Breast epithelium (tissue), 4 donors: ENCODE measurements at regions not wholly inside any gene's neighbourhood (a gene's known extent, or its start where the extent isn't known, plus 50 kb on each side); places are given as distances from the start of the nearest gene placed in this dataset.

ENCODE experiments used
- DNase-seq, 2 donors: peaks; one replicate each; pipeline ENCODE4 v3.0.0-alpha.2; 2019; ENCODE audit warnings: low spot score in 2 of 2
- H3K27ac ChIP-seq, 2 donors: fragments of 200-600 bp; sonication (generic) in 1 of 2; one replicate each; pipeline ENCODE4 v1.5.1; 2016 to 2019; ENCODE audit warnings: mild to moderate bottlenecking in 1 of 2
- H3K27me3 ChIP-seq, 2 donors: fragments of 200-600 bp; sonication (generic) in 1 of 2; one replicate each; pipeline versions ENCODE4 v1.5.1 to v1.6.0; 2017 to 2019; ENCODE audit warnings: control low read depth in 1 of 2, mild to moderate bottlenecking in 1 of 2
- H3K36me3 ChIP-seq: fragments of 200-600 bp; one replicate; pipeline ENCODE4 v1.5.1; 2019
- H3K4me1 ChIP-seq, 2 donors: fragments of 200-600 bp; sonication (generic); one replicate each; pipeline ENCODE4 v1.5.1; 2016 to 2019; ENCODE audit warnings: control low read depth in 1 of 2
- H3K4me3 ChIP-seq, 3 donors: fragments of 200-600 bp; sonication (generic); 1 replicate in 2 of 3; 2 replicates in 1 of 3; pipeline ENCODE4 v1.5.1; 2016 to 2019; ENCODE audit warnings: mild to moderate bottlenecking in 3 of 3, moderate library complexity in 2 of 3
- H3K9me3 ChIP-seq, 2 donors: fragments of 200-600 bp; sonication (generic) in 1 of 2; one replicate each; pipeline ENCODE4 v1.5.1; 2016 to 2019; ENCODE audit warnings: control low read depth in 1 of 2
- POLR2A ChIP-seq: fragments of 450-650 bp; IDR thresholded peaks from one replicate; pipeline ENCODE4 v1.6.1; 2016; ENCODE audit warnings: antibody characterized with exemption, mild to moderate bottlenecking, moderate library complexity
- POLR2AphosphoS5 ChIP-seq, 3 donors: sonication (generic); formaldehyde crosslinking; IDR thresholded peaks; one replicate each; pipeline ENCODE4 v1.6.1; 2017; ENCODE audit warnings: antibody characterized with exemption in 3 of 3
- intact Hi-C: fragments of 100-400 bp; cut with DNase I; formaldehyde crosslinking; loops from one replicate; pipeline ENCODE4 v1.15.1; 2023; ENCODE audit warnings: low total_unique reads
- TF ChIP-seq, protein P1 (sequence below), 3 donors: fragments of 450-650 bp; IDR thresholded peaks; one replicate each; pipeline ENCODE4 v1.5.1; 2016 to 2017; ENCODE audit warnings: antibody characterized with exemption in 3 of 3, mild to moderate bottlenecking in 3 of 3, moderate library complexity in 3 of 3

DNA sequence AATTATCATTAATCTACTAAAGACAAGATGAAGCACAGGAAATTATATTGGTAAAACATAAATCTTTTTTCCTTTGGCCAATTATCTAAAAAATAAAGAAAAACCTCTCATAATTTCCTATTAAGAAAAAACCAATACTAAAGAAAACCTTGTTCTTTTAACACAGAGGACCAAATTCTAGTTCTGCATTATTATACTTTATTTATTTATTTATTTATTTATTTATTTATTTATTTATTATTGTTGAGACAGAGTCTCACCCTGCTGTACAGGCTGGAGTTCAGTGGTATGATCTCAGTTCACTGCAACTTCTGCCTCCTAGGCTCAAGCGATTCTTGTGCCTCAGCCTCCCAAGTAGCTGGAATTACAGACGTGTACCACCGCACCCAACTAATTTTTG is 377.8 kb upstream of the ADAMTS16 start:
- H3K4me3 ChIP-seq, result no peak overlapping the region
- H3K9me3 ChIP-seq, result no peaks in the 10 kb centered on the region
- H3K4me1 ChIP-seq, result no peaks in the 10 kb centered on the region
- intact Hi-C loops, result no loop called here
- DNase-seq, result no peak
- no peak overlapping the region for H3K27ac ChIP-seq
- TF ChIP-seq POLR2AphosphoS5 (IDR thresholded peaks at IDR 0.05), result no peak
- no peak for TF ChIP-seq POLR2A
- TF ChIP-seq, protein P1, sequence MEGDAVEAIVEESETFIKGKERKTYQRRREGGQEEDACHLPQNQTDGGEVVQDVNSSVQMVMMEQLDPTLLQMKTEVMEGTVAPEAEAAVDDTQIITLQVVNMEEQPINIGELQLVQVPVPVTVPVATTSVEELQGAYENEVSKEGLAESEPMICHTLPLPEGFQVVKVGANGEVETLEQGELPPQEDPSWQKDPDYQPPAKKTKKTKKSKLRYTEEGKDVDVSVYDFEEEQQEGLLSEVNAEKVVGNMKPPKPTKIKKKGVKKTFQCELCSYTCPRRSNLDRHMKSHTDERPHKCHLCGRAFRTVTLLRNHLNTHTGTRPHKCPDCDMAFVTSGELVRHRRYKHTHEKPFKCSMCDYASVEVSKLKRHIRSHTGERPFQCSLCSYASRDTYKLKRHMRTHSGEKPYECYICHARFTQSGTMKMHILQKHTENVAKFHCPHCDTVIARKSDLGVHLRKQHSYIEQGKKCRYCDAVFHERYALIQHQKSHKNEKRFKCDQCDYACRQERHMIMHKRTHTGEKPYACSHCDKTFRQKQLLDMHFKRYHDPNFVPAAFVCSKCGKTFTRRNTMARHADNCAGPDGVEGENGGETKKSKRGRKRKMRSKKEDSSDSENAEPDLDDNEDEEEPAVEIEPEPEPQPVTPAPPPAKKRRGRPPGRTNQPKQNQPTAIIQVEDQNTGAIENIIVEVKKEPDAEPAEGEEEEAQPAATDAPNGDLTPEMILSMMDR (IDR thresholded peaks at IDR 0.05), result no peak
- no peaks in the 10 kb centered on the region for H3K36me3 ChIP-seq
- H3K27me3 ChIP-seq, result no peaks in the 10 kb centered on the region

DNA sequence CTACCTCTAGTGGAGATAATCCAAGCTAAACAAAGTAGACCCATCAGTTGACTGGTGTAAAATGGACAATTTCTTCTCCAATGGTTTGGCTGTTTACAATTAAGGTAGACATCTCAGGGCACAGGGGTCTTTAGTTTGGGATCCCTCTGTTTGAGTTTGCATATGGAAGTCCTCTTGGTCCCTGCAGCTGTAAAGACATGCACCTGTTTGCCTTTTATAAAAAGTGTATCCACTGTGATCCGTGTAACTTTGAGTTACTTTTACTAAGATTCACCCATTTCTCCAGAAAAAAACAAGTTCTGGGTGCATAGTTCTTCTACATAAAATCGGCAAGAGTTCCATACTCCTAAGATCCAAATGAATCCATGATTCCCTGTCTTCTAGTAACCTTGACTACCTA is 374.7 kb upstream of the ADAMTS16 start:
- Histone ChIP-seq H3K36me3 (no peaks in the 10 kb centered on the region), H3K9me3 (peaks cover 0 to 3% of the 10 kb centered on the region in 2 donors), H3K27ac (no peak overlapping the region), H3K4me3 (no peak overlapping the region), H3K27me3 (no peaks in the 10 kb centered on the region), H3K4me1 (no peaks in the 10 kb centered on the region)
- TF ChIP-seq POLR2AphosphoS5 (IDR thresholded peaks at IDR 0.05) (no peak), POLR2A (no peak)
- TF ChIP-seq, protein P1 (IDR thresholded peaks at IDR 0.05), result no peak
- DNase-seq, result no peak
- intact Hi-C loops, result no loop called here

- TF ChIP-seq, protein P1 (IDR thresholded peaks at IDR 0.05), result no peak
- TF ChIP-seq POLR2A (no peak), POLR2AphosphoS5 (IDR thresholded peaks at IDR 0.05) (no peak)
Measured at GRCh38 chr5:4766101-4766500, 374.0 kb upstream of the ADAMTS16 start.

DNA sequence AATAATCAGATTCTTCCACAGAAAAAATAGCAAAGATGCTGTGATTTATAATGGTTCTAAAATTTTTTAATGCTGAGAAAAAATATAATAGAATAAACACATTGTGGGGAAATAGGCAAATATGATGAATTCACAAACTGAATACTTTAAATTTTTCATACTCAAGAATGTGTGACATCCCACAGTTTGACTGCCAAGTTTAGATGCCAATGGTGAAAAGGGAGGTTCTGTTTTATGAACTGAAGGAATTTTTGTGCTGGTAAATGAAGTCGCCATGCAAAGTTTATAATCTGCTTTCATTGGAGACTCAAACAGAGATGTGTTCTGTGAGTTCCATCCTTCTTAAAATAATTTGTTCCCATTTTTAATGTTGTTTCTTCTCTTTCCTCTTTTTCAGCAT is 367.5 kb upstream of the ADAMTS16 start:
- no peak overlapping the region for H3K4me3 ChIP-seq
- H3K4me1 ChIP-seq, result no peaks in the 10 kb centered on the region
- H3K27me3 ChIP-seq, result no peaks in the 10 kb centered on the region
- no peak for TF ChIP-seq POLR2AphosphoS5 (IDR thresholded peaks at IDR 0.05)
- TF ChIP-seq POLR2A, result no peak
- TF ChIP-seq, protein P1 (IDR thresholded peaks at IDR 0.05), result no peak
- intact Hi-C loops, result no loop called here
- H3K27ac ChIP-seq, result no peak overlapping the region
- DNase-seq, result no peak
- H3K36me3 ChIP-seq, result no peaks in the 10 kb centered on the region
- peaks cover 0 to 6% of the 10 kb centered on the region in 2 donors for H3K9me3 ChIP-seq

More at GRCh38 chr5:4766101-4766500, 374.0 kb upstream of the ADAMTS16 start:
- DNase-seq, result no peak
- H3K27ac ChIP-seq, result no peak overlapping the region
- no peaks in the 10 kb centered on the region for H3K4me1 ChIP-seq
- no peak overlapping the region for H3K4me3 ChIP-seq
- no peaks in the 10 kb centered on the region for H3K36me3 ChIP-seq
- H3K9me3 ChIP-seq, result peaks cover 0 to 6% of the 10 kb centered on the region in 2 donors
- intact Hi-C loops, result no loop called here
- H3K27me3 ChIP-seq, result no peaks in the 10 kb centered on the region

GRCh38 chr5:4773827-4774317 is 366.3 kb upstream of the ADAMTS16 start:
- intact Hi-C loops, result no loop called here
- TF ChIP-seq, protein P1 (IDR thresholded peaks at IDR 0.05), result no peak
- TF ChIP-seq POLR2AphosphoS5 (IDR thresholded peaks at IDR 0.05), result no peak
- no peak for TF ChIP-seq POLR2A
- Histone ChIP-seq H3K9me3 (peaks cover 0 to 6% of the 10 kb centered on the region in 2 donors), H3K27me3 (no peaks in the 10 kb centered on the region), H3K27ac (no peak overlapping the region), H3K4me1 (no peaks in the 10 kb centered on the region), H3K4me3 (no peak overlapping the region), H3K36me3 (no peaks in the 10 kb centered on the region)
- DNase-seq, result no peak
